VCaP (cell line): ENCODE measurements at regions not wholly inside any gene's neighbourhood (a gene's known extent, or its start where the extent isn't known, plus 50 kb on each side); places are given as distances from the start of the nearest gene placed in this dataset.

Experiments used
- H3K27ac ChIP-seq: fragments of 450-650 bp; 2 replicates; pipeline ENCODE4 v1.5.1; 2017
- TF ChIP-seq, protein P1 (sequence below): fragments of 450-650 bp; conservative IDR thresholded peaks from 2 replicates; pipeline ENCODE4 v1.5.1; 2017; ENCODE audit warnings: mild to moderate bottlenecking, moderate library complexity

DNA sequence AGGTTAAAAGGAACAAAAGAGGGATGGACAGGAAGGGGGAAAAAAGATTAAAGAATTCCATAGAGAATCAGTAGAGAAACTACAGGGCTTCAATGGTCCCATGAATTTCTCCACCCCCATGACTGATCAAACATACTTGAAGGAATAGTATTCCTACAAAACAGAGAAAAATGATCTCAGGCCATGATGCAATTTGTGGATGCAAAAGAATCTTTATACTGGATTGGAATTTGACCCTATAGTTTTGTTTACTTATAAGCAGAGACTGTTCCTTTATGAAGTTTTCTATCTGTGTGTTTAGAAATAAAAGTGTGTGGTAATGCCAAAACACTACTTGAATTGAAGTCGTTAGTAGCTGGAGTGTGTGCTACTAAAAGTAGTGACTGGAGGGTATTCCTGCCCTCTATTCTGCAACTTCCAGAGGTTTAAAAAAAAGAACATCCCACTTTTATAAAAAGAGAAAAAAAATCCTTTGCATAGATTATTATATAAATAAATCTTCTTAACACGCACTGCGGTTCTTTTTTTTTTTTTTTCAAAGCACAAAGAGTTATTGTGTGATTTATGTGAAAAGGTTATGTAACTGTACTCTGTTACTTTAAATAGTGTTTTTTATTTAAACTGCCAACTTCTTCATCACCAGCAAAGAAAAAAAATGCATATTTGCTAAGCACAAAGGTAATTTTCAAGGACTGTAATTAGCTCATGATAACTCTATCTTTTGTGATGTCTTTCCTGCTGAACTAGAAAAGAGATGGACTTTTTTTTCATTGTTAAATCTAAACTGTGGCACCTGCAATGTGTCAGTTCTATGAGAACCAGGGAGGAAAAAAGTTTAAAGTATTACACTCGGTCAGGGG lies 214.5 kb upstream of the CITED2 start:
- peak overlapping the region; percentile 93 for H3K27ac ChIP-seq
- TF ChIP-seq, protein P1, sequence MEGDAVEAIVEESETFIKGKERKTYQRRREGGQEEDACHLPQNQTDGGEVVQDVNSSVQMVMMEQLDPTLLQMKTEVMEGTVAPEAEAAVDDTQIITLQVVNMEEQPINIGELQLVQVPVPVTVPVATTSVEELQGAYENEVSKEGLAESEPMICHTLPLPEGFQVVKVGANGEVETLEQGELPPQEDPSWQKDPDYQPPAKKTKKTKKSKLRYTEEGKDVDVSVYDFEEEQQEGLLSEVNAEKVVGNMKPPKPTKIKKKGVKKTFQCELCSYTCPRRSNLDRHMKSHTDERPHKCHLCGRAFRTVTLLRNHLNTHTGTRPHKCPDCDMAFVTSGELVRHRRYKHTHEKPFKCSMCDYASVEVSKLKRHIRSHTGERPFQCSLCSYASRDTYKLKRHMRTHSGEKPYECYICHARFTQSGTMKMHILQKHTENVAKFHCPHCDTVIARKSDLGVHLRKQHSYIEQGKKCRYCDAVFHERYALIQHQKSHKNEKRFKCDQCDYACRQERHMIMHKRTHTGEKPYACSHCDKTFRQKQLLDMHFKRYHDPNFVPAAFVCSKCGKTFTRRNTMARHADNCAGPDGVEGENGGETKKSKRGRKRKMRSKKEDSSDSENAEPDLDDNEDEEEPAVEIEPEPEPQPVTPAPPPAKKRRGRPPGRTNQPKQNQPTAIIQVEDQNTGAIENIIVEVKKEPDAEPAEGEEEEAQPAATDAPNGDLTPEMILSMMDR, result no peak

DNA sequence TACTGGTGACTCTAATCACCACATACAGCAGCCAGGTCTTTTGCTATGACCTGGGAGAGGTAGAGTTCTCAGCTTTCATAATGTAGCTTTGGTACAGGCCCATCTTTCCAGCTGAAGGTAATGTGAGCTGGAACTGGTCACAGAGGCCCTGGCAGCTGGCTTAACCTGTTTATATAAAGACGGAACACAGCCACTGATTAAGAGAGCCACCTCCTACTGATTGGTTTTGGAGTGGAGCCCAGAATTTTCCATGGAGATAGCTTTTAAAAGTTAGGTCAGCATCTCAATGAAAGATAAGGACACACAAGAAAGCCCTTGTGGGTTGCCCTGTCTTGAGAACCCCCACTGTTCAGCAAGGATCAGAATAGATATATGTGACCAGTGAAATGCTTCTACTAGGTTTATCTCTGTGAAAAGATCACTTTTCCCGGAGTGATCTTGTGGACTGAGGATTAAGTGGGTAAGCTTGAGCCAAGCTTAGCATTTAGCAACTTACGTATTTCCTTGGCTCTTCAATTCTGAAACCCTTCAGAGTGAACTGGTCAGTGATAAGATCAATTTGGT lies 213.7 kb upstream of the CITED2 start:
- TF ChIP-seq, protein P1, result no peak
- peak overlapping the region; percentile 93 for H3K27ac ChIP-seq

DNA sequence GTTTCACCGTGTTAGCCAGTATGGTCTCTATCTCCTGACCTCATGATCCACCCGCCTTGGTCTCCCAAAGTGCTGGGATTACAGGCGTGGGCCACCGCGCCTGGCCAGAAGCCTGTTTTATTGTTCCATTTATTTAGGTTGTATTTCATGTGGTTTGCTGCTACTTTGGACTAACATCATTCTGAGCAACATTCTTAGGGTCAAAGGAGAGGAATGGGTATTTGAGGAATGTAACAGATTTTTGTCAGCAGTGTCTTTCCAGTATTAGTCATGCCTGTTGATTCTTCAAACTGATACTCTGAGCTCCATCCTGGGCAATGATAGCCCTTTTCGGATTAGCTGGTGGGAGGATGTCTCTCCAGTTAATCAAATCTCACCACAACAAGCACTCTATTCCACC lies 213.0 kb upstream of the CITED2 start:
- TF ChIP-seq, protein P1, result no peak
- peak overlapping the region; percentile 93 for H3K27ac ChIP-seq

DNA sequence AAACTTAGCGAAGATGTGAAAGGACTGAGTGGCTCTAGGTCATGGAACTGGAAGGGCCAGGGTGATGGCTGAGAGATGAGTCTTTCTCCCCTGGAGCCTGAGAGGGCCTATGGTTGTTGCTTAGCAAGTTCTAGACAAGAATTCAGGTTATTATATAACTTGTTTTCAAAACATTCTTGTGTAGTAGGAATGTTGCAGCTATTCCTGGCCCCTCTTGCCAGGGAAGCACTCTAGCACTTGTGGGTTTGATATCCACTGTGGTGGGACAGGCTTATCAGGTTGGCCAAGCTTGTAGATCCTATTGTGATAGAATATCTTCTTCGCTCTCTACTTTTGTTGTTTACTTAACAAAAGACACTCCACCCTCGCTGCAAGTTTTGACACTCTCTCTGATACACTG lies 211.8 kb upstream of the CITED2 start:
- TF ChIP-seq, protein P1, result no peak
- peak overlapping the region; percentile 93 for H3K27ac ChIP-seq

DNA sequence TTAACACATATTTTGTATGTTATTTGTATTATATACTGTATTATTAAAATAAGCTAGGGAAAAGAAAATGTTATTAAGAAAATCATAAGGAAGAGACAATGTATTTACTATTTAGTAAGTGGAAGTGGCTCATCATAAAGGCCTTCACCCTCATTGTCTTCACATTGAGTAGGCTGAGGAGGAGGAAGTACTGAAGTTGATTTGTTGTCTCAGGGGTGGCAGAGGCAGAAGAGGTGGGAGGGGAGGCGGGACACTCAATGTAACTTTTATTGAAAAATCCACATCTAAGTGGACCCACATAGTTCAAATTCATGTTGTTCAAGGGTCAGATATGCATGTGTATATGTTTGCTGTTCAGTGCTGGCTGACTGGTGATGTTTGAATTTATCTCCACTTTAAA lies 210.2 kb upstream of the CITED2 start:
- no peak overlapping the region for H3K27ac ChIP-seq
- TF ChIP-seq, protein P1, result no peak

DNA sequence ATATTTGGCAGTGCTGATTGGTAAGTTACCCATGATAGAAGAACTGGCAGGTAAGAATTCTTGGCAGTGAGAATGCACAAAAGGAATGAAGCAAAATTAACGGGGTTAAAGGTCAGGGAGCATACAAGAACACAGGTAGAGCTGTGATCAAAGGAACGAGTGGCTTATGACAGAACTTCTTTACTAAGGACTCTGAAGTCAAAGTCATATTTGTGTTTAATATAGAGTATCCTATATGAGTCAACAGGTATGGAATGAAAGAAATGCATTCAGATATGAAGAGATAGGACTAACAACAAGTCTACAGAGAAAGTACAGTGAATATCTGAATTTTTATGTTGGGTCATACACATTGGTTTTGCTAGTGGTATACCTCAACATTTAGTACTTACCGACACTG lies 209.0 kb upstream of the CITED2 start:
- TF ChIP-seq, protein P1, result no peak
- no peak overlapping the region for H3K27ac ChIP-seq

DNA sequence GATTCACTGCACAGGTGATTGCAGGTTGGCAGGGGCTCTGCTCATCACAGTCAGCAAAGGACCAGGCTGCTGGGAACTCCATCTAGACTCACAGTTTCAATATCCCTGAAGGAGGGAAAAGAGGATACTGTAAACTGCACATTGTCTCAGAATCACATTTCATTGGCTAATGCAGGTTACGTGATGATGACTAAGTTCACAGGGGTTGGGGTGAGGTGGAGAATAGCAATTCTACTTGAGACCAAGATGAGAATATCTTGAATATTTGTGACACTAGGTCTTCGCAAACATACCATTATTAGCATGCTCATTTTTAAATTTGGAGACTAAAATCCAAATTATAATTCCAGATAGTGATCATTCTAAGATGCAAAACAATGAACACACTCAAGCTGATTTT lies 208.5 kb upstream of the CITED2 start:
- TF ChIP-seq, protein P1, result no peak
- H3K27ac ChIP-seq, result no peak overlapping the region
